Eye (tissue), 1 donor: ENCODE measurements at regions not wholly inside any gene's neighbourhood (a gene's known extent, or its start where the extent isn't known, plus 50 kb on each side); places are given as distances from the start of the nearest gene placed in this dataset.
"Not testable (repeated sequence)": the region's sequence is repeated elsewhere in the genome, so short reads cannot be mapped to it uniquely, and the experiment has no call there.

Source experiments
- DNase-seq: peaks from one replicate; pipeline ENCODE4 v3.0.0-alpha.2; 2015

DNA sequence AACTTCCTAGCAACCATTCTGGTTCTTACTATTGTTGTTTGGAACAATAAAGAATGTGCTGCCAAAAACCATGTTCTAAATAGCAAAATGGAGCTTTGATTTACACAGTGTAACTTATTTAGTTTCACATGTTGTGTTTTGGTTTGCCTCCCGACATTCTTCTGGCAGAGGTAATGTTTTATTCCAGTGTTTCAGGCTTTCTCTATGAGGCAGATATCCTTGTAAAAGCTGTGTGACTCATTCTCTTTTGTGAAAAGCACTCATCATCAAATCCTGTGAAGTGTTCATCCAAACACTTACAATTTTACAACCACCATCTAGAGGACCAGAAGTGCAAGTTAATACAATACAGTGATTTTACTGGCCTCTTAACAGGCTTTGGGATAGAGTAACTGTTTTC, 219.0 kb upstream of the GIMD1 start:
- DNase-seq, result peak; percentile 36

DNA sequence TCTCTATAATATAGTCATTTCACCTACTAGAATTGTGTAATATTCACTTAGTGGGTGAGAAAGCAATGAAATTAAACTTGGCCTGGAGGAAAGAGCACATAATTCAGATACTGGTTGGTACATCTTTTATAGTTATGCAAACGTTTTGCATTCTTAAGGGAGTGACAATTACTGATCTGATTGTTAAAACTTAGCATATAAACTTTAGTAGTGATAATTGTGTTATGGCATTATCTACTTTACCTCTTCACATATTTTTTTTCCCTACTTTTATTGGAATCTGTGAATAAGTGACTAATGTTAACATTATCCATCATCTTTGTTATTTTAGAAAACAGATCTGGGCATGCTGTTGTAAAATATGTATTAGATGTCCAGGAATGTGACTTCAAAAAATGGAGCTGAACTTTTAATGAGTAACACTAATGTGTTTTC, 217.4 kb upstream of the GIMD1 start:
- no peak for DNase-seq

- no peak for DNase-seq
These were observed 215.9 kb upstream of the GIMD1 start for GRCh38 chr4:106584337-106584989.

DNA sequence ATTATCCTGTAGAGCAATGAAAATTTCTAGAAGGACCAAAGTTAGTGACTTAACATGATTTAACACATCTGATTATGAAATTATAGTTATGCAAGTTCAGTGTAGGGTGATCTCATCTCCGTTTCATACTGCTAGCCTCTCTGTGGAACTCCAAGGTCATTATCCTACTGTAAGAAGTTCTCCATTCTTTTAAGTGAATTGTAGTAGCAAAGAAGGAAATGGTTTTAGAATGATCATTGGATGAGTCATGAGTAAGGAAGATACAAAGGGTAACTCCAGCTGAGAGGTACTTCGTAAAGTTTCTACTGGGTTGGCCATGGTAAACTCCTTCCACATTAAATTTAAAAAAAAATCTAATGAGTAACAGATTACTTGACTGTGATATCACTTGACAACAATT, 215.0 kb upstream of the GIMD1 start:
- DNase-seq, result no peak

DNA sequence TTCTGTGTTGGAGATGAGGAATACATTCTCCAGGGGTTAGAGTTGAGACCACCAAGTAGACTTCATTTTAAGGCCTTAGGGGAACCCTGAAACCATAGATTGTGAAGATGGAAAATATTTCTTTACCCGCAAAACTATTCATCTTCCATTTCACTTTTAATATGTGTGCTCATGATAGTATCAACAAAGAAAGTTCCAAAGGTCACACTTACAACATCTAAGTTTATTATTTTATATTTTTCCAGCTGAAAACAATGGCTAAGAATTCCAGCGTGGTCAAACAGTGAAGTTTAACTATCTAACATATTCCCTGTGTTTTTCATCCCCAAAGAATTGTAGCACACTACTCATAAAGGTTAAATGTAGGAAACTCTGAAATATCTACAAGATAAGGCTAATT, 214.5 kb upstream of the GIMD1 start:
- no peak for DNase-seq

GRCh38 chr4:106582103-106582502, 213.5 kb upstream of the GIMD1 start:
- no peak for DNase-seq

DNA sequence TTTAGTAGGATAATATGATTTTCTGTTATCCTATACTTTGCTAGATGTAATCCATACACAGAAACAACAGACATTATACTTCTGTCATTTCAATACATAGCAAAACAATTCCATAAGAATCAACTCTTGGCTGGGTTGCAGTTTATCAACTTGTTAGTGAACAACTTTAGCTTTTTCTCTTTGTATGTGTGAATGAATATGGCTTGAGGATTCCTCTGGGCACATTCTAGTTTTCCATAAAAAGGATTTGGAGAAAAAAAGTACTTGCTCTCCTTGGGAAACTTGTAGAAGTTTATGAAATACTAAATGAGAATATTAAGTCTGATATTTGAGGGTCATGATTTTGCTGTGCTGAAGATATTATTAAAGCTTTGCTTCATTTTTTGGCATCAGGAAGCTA, 210.7 kb upstream of the GIMD1 start:
- DNase-seq, result no peak

GRCh38 chr4:106569146-106570031, 200.8 kb upstream of the GIMD1 start:
- peak; percentile 47 for DNase-seq

GRCh38 chr4:106565727-106566126, 197.1 kb upstream of the GIMD1 start:
- DNase-seq, result no peak

- DNase-seq, result not testable (repeated sequence)
These were observed 195.1 kb upstream of the GIMD1 start for GRCh38 chr4:106563637-106564036.

- DNase-seq, result no peak
These were observed 183.1 kb upstream of the GIMD1 start for GRCh38 chr4:106551724-106552123.

GRCh38 chr4:106548446-106549044, 180.0 kb upstream of the GIMD1 start:
- no peak for DNase-seq

GRCh38 chr4:106546370-106546769, 177.8 kb upstream of the GIMD1 start:
- DNase-seq, result no peak

DNA sequence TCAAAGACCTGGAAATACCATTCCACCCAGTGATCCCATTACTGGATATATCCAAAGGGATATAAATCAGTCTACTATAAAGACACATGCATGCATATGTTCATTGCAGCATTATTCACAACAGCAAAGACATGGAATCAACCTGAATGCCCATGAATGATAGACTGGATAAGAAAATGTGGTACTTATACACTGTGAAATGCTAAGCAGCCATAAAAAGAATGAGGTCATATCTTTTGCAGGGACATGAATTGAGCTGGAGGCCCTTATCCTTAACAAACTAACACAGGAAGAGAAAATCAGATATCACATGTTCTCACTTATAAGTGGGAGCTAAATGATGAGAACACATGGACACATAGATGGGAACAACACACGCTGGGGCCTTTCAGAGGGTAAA, 174.0 kb upstream of the GIMD1 start:
- not testable (repeated sequence) for DNase-seq

GRCh38 chr4:106541253-106541652, 172.7 kb upstream of the GIMD1 start:
- DNase-seq, result no peak

DNA sequence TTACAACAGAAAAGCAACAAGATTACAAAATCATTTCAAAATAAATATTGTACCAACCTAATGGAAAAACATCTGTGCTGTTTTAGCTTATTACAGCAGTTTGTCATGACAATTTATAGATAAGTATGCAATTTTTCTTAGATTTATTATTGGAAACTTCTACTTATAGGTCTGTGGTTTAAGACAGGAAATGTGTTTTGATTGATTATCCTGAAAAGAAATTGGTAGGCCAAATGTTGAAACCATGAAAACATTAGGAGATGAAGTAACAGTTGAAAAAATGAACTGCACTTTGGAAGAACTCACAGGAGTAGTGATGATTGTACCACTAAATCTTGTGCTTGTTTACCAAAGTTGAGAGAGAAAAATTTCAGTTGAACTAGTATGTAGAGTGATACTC, 162.2 kb upstream of the GIMD1 start:
- no peak for DNase-seq

- no peak for DNase-seq
These were observed 161.4 kb upstream of the GIMD1 start for GRCh38 chr4:106530024-106530361.

DNA sequence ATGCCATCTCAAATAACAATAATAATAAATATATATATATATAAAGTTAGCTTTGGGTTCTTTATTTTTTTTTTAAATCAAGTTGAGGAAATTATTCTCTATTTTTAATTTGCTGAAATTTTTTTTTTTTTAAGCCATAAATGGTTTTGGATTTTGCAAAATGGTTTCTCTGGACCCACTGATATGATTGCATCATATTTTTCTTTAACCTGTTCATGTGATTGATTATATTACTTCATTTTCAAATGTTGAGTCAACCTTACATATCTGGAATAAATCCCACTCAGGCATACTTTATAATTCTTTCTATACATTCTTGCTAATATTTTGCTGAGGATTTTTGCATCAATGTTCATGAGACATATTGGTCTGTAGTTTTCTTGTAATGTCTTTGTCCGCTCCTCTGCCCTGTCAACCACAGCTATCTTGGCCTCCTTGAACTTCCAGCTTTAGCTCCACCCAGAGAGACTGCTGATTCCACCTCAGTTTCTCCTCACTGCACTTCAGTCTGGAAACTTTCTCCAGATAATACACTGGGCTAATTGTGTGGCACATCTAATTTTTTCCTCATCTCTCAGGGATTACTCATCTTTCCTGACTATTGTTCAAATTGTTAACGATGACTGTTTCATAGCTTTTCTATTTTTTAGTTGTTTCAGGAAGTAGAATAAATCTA, 160.9 kb upstream of the GIMD1 start:
- no peak for DNase-seq

- no peak for DNase-seq
These were observed 158.7 kb upstream of the GIMD1 start for GRCh38 chr4:106527316-106527715.

DNA sequence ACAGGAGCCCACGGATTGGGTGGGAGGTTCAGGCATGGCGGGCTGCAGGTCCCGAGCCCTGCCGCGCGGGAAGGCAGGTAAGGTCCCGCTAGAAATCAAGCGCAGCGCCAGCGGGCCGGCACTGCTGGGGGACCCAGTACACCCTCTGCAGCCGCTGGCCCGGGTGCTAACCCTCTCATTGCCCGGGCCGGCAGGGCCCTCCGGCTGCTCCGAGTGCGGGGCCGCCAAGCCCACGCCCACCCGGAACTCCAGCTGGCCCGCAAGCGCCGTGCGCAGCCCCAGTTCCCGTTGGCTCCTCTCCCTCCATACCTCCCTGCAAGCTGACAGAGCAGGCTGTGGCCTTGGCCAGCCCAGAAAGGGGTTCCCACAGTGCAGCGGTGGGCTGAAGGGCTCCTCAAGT, 156.8 kb upstream of the GIMD1 start:
- DNase-seq, result not testable (repeated sequence)

- not testable (repeated sequence) for DNase-seq
These were observed 156.2 kb upstream of the GIMD1 start for GRCh38 chr4:106524772-106525171.

DNA sequence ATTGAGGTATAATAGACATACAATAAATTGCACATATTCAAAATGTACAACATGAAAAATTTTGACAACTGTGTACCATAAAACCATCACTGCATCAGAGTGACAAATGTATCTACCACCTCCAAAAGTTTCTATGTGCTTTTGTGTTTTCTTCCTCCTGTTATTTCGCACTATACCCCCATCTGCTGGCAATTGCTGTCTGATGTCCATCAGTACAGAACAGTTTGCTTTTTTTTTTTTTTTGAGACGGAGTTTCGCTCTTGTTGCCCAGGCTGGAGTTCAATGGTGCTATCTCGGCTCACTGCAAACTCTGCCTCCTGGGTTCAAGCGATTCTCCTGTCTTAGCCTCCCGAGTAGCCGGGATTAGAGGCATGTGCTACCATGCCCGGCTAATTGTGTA, 154.3 kb upstream of the GIMD1 start:
- DNase-seq, result no peak

DNA sequence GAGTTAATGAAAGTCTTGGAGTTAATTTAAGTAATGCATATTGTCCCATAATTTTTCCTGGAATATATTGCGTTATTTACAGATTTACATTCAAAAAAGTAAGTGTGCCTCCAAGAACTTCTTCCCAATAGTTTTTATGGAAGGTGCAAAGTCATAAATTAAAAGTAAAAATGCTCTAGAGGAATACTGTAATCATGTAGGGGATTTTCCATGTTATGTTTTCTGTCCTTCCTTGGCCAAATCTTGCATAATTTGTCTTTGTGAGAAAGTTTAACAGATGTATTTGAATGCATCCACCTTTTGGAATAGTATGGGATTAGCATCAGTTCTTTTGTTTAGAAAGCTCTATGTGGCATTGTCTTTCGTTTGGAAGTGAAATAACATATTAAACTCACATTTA, 144.1 kb upstream of the GIMD1 start:
- no peak for DNase-seq

DNA sequence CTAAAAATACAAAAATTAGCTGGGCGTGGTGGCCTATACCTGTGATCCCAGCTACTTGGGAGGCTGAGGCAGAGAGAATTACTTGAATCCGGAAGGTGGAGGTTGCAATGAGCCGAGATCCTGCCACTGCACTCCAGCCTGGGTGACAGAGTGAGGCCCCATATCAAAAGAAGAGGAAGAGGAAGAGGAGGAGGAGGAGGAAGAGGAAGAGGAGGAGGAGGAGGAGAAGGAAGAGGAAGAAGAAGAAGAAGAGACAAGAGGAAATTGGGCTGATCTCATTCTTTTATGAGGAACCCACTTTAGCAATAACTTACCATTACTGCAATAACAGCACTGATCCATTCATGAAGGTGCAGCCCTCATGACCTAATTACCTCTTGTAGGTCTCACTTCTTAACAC, 138.9 kb upstream of the GIMD1 start:
- no peak for DNase-seq
